ENCODE measurements at regions not wholly inside any gene's neighbourhood (a gene's known extent, or its start where the extent isn't known, plus 50 kb on each side); places are given as distances from the start of the nearest gene placed in this dataset.

DNA sequence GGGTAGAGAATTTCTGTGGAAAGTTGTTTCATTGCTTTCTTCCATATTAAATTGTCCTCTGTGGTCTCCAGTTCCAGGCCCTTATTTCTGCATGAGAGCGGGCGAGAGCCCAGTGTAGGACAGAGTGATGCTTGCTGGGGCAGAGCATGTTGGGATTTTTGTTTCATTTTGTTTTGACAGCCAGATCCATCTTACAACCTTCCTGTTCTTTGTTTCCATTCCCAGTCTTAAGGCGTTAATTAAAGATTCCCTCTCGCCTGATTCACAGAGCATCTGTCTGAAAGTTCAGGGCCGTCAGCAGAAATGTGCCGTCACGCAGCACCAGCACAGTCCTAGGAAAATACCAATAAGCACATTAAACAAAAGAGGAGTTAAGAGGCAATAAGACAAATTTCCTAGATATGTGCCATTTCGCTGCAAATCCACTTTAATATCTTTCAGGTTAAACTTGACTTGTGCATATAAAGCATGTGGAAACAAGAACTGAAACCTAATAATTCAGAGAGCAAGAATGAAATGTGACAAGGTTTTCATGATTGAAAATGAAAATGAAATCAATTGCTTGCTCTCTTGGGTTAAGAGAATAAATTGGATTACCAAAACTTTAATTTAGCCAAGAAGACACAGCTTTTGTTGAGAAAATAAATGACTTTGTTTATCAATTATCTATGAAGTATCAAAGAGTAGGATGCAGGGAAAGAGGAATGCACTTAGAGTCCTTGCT is 210.7 kb upstream of the SLC10A2 start:
- TF ChIP-seq SUZ12 (IDR thresholded peaks at IDR 0.05; ENCODE audit: extremely low read depth, insufficient read depth, insufficient read length) (no peak), YY1 (IDR thresholded peaks at IDR 0.05; ENCODE audit: insufficient read depth, insufficient read length) (no peak)
